ENCODE measurements at regions not wholly inside any gene's neighbourhood (a gene's known extent, or its start where the extent isn't known, plus 50 kb on each side); places are given as distances from the start of the nearest gene placed in this dataset.

GRCh38 chr9:89999176-89999533, 394.3 kb downstream of the GADD45G start:
- Histone ChIP-seq H3K9me3 (ENCODE audit: low read length) (no peaks in the 10 kb centered on the region), H3K9me2 (ENCODE audit: insufficient read depth, low read length) (no peaks in the 10 kb centered on the region), H4K20me1 (ENCODE audit: insufficient read depth, low read length) (no peaks in the 10 kb centered on the region), H3K79me2 (ENCODE audit: insufficient read depth, low read depth, low read length) (no peaks in the 10 kb centered on the region), H3K4me3 (ENCODE audit: low read depth, low read length, poor library complexity, severe bottlenecking) (no peak overlapping the region), H3K36me3 (ENCODE audit: insufficient read depth, low read length) (no peaks in the 10 kb centered on the region), H3K4me2 (ENCODE audit: low read length) (peak overlapping the region; percentile 70; the same call in 1 of the 2 replicates), H2AFZ (ENCODE audit: low read length) (peak overlapping the region; percentile 79), H3K4me1 (ENCODE audit: insufficient read depth, low read length, poor library complexity, severe bottlenecking) (peaks cover 33% of the 10 kb centered on the region), H3K27ac (ENCODE audit: low read depth, low read length, poor library complexity, severe bottlenecking) (no peak overlapping the region)
- DNase-seq (ENCODE audit: low spot score) = no peak
- TF ChIP-seq EZH2phosphoT487 (IDR thresholded peaks at IDR 0.05; ENCODE audit: borderline replicate concordance, low read depth, low read length) (no peak), CTCF (conservative IDR thresholded peaks at IDR 0.05; ENCODE audit: low read length) (no peak)
- ChIA-PET CTCF (ENCODE audit: unreplicated experiment) (interaction anchor here (0.6 to 1.5 kb wide), 2 partner anchors 10 to 107 kb away, joined by 3 to 4 read pairs; no protein-coding TSS in a partner anchor), POLR2A (interaction anchor here (1.1 to 3.5 kb wide), 2 partner anchors 14 to 444 kb away, joined by 3 to 17 read pairs; no protein-coding TSS in a partner anchor)
- BruUV-seq (replicated peaks) = no TSS peak
- intact Hi-C loops (cut with micrococcal nuclease; ENCODE audit: unreplicated experiment) = loop anchor here (5.0 kb wide), 1 partner anchor 397 kb away; no protein-coding TSS in a partner anchor

- Histone ChIP-seq H4K20me1 (ENCODE audit: insufficient read depth, low read length) (no peaks in the 10 kb centered on the region), H2AFZ (ENCODE audit: low read length) (peak overlapping the region; percentile 79), H3K9me2 (ENCODE audit: insufficient read depth, low read length) (no peaks in the 10 kb centered on the region), H3K79me2 (ENCODE audit: insufficient read depth, low read depth, low read length) (no peaks in the 10 kb centered on the region), H3K36me3 (ENCODE audit: insufficient read depth, low read length) (no peaks in the 10 kb centered on the region), H3K4me3 (ENCODE audit: low read depth, low read length, poor library complexity, severe bottlenecking) (peak overlapping the region; percentile 52), H3K4me1 (ENCODE audit: insufficient read depth, low read length, poor library complexity, severe bottlenecking) (peaks cover 33% of the 10 kb centered on the region), H3K9me3 (ENCODE audit: low read length) (no peaks in the 10 kb centered on the region), H3K4me2 (ENCODE audit: low read length) (peak overlapping the region; percentile 70), H3K27ac (ENCODE audit: low read depth, low read length, poor library complexity, severe bottlenecking) (no peak overlapping the region)
- CTCF ChIA-PET (ENCODE audit: unreplicated experiment) = interaction anchor here (0.6 to 1.5 kb wide), 3 partner anchors 10 to 399 kb away, joined by 3 to 4 read pairs (median 3); no protein-coding TSS in a partner anchor
- no peak for TF ChIP-seq EZH2phosphoT487 (IDR thresholded peaks at IDR 0.05; ENCODE audit: borderline replicate concordance, low read depth, low read length)
- TF ChIP-seq CTCF (conservative IDR thresholded peaks at IDR 0.05; ENCODE audit: low read length) = no peak
- intact Hi-C loops (cut with micrococcal nuclease; ENCODE audit: unreplicated experiment) = loop anchor here (5.0 kb wide), 1 partner anchor 397 kb away; no protein-coding TSS in a partner anchor
- POLR2A ChIA-PET = interaction anchor here (0.6 to 3.5 kb wide), 5 partner anchors 9 to 445 kb away, joined by 3 to 17 read pairs (median 3); no protein-coding TSS in a partner anchor
- BruUV-seq (replicated peaks) = no TSS peak
- peak; percentile 69 for DNase-seq (ENCODE audit: low spot score)
These were observed 394.9 kb downstream of the GADD45G start for GRCh38 chr9:89999534-90000370.

Data from OCI-LY7 (cell line).